Upper lobe of left lung (tissue), 6 donors: ENCODE measurements at regions not wholly inside any gene's neighbourhood (a gene's known extent, or its start where the extent isn't known, plus 50 kb on each side); places are given as distances from the start of the nearest gene placed in this dataset.
"Not testable (repeated sequence)": the region's sequence is repeated elsewhere in the genome, so short reads cannot be mapped to it uniquely, and the experiment has no call there.

Experiments
- ATAC-seq, 2 donors: fragments of 200-7000 bp; cut with Tn5 transposase; one replicate each; pipeline ENCODE4 v1.9.1; 2022; ENCODE audit warnings: mild to moderate bottlenecking in 2 of 2, moderate library complexity in 2 of 2; ENCODE audit not compliant: low FRiP score in 2 of 2
- DNase-seq, 2 donors: peaks; one replicate each; pipeline ENCODE4 v3.0.0-alpha.2; 2019 to 2020
- H3K27ac ChIP-seq, 4 donors: fragments of 200-600 bp; sonication (generic); one replicate each; pipeline ENCODE4 v1.5.1; 2016 to 2019
- H3K27me3 ChIP-seq, 4 donors: fragments of 200-600 bp; sonication (generic); one replicate each; pipeline ENCODE4 v1.5.1; 2017 to 2019
- H3K36me3 ChIP-seq, 4 donors: fragments of 200-600 bp; sonication (generic); one replicate each; pipeline ENCODE4 v1.5.1; 2016 to 2019
- H3K4me1 ChIP-seq, 4 donors: fragments of 200-600 bp; sonication (generic); one replicate each; pipeline ENCODE4 v1.5.1; 2018 to 2019
- H3K4me3 ChIP-seq, 4 donors: fragments of 200-600 bp; sonication (generic); one replicate each; pipeline ENCODE4 v1.5.1; 2017 to 2019; ENCODE audit warnings: mild to moderate bottlenecking in 2 of 4, moderate library complexity in 1 of 4
- H3K9me3 ChIP-seq, 4 donors: fragments of 200-600 bp; sonication (generic); one replicate each; pipeline ENCODE4 v1.5.1; 2018 to 2019
- EP300 ChIP-seq, 4 donors: sonication (generic); formaldehyde crosslinking; IDR thresholded peaks; one replicate each; pipeline ENCODE4 v1.5.1; 2017; ENCODE audit warnings: antibody characterized with exemption in 4 of 4, control low read depth in 2 of 4
- POLR2A ChIP-seq, 4 donors: fragments of 450-650 bp; IDR thresholded peaks; one replicate each; pipeline ENCODE4 v1.5.1; 2016 to 2017; ENCODE audit warnings: antibody characterized with exemption in 4 of 4, mild to moderate bottlenecking in 2 of 4
- POLR2AphosphoS5 ChIP-seq, 2 donors: sonication (generic); formaldehyde crosslinking; IDR thresholded peaks; one replicate each; pipeline ENCODE4 v1.5.1; 2017; ENCODE audit warnings: antibody characterized with exemption in 2 of 2
- WGBS, 2 donors: methylation state at CpG; one replicate each; pipeline ENCODE4 v1.1.5; 2017 to 2018; 5-methylcytosine and 5-hydroxymethylcytosine counted together
- TF ChIP-seq, protein P1 (sequence below), 6 experiments: fragments of 450-650 bp in 4 of 6; fragments of 200-600 bp in 2 of 6; sonication (generic) in 2 of 6; IDR thresholded peaks; one replicate each; pipeline ENCODE4 v1.5.1; 2016 to 2019; ENCODE audit warnings: antibody characterized with exemption in 6 of 6
- donor health status: DM: no; HTN: no; CAD: no; lungs with moderate emphysema.
- donor health status: DM: no; HTN: yes; CAD: no; lungs with severe emphysema.

DNA sequence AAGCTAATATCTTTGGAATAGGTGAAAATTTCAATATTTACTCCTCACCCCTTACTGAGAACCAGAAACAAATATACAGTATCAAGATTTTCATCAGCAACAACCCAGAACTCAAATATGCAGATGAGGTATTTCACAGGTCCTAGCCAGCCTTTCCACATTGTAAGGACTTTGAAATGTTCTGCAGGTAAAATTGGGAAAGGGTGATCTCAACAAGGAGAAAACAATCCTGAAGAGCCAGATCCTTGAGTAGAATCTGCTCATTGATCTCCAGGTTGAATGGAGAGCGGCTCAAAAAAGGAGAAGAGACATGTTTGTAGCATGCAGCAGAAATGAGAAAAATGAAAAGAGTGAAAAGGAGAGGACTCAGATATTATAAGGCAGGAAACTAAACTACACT, 493.3 kb upstream of the NAALADL2 start:
- 80 to 85% methylated on average over 1 of the region's 1 CpG for WGBS, 2 donors
- TF ChIP-seq POLR2A (IDR thresholded peaks at IDR 0.05), result no peak
- TF ChIP-seq POLR2AphosphoS5 (IDR thresholded peaks at IDR 0.05), result no peak
- TF ChIP-seq, protein P1, sequence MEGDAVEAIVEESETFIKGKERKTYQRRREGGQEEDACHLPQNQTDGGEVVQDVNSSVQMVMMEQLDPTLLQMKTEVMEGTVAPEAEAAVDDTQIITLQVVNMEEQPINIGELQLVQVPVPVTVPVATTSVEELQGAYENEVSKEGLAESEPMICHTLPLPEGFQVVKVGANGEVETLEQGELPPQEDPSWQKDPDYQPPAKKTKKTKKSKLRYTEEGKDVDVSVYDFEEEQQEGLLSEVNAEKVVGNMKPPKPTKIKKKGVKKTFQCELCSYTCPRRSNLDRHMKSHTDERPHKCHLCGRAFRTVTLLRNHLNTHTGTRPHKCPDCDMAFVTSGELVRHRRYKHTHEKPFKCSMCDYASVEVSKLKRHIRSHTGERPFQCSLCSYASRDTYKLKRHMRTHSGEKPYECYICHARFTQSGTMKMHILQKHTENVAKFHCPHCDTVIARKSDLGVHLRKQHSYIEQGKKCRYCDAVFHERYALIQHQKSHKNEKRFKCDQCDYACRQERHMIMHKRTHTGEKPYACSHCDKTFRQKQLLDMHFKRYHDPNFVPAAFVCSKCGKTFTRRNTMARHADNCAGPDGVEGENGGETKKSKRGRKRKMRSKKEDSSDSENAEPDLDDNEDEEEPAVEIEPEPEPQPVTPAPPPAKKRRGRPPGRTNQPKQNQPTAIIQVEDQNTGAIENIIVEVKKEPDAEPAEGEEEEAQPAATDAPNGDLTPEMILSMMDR (IDR thresholded peaks at IDR 0.05), result no peak
- no peak for TF ChIP-seq EP300 (IDR thresholded peaks at IDR 0.05)

DNA sequence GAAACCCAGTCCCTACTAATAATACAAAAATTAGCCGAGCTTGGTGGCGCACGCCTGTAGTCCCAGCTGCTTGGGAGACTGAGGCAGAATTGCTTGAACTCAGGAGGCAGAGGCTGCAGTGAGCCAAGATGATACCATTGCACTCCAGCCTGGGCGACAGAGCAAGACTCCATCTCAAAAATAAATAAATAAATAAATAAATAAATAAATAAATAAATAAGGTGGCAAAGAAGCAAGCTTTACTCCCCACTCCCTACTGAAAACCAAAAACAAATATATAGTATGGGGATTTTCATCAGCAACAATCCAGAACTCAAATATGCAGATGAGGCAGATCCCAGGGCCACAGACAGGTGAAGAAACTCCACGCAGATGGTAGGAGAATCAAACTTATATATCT, 492.2 kb upstream of the NAALADL2 start:
- H3K9me3 ChIP-seq, H3K27ac ChIP-seq, ATAC-seq, H3K27me3 ChIP-seq, H3K36me3 ChIP-seq, H3K4me3 ChIP-seq, DNase-seq, H3K4me1 ChIP-seq: not testable (repeated sequence)
- WGBS, 2 donors, result 74 to 80% methylated on average over 5 of the region's 5 CpGs

More for the DNA sequence above, 493.3 kb upstream of the NAALADL2 start:
- no peaks in the 10 kb centered on the region for H3K4me1 ChIP-seq
- no peaks in the 10 kb centered on the region for H3K27me3 ChIP-seq
- no peak overlapping the region for H3K4me3 ChIP-seq
- DNase-seq (no peak), ATAC-seq (no peak)
- H3K27ac ChIP-seq, result no peak overlapping the region
- H3K36me3 ChIP-seq, result no peaks in the 10 kb centered on the region
- no peaks in the 10 kb centered on the region for H3K9me3 ChIP-seq

DNA sequence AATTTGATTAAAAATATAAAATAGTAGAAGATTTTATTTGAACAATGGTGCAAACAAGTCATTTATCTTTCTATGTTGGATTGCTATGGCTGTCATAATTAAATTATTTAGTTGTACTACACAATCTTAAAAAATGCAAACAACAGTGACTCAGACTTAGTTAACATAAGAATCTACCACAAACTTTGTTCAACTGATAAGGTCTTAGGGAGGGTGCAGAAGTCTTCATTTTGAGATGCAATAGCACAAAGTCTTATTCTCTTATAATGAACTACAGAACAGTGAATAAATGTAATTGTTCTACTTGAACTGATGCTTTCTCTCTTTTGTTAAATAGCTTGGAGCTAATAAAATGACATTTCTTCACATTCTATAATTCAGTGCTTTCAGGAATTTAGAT, 482.8 kb upstream of the NAALADL2 start:
- Histone ChIP-seq H3K4me1 (no peaks in the 10 kb centered on the region), H3K27ac (no peak overlapping the region), H3K36me3 (no peaks in the 10 kb centered on the region), H3K27me3 (no peaks in the 10 kb centered on the region), H3K9me3 (no peaks in the 10 kb centered on the region), H3K4me3 (no peak overlapping the region)
- DNase-seq (no peak), ATAC-seq (no peak)
- TF ChIP-seq, protein P1 (IDR thresholded peaks at IDR 0.05), result no peak
- no peak for TF ChIP-seq EP300 (IDR thresholded peaks at IDR 0.05)
- TF ChIP-seq POLR2AphosphoS5 (IDR thresholded peaks at IDR 0.05), result no peak
- TF ChIP-seq POLR2A (IDR thresholded peaks at IDR 0.05), result no peak

DNA sequence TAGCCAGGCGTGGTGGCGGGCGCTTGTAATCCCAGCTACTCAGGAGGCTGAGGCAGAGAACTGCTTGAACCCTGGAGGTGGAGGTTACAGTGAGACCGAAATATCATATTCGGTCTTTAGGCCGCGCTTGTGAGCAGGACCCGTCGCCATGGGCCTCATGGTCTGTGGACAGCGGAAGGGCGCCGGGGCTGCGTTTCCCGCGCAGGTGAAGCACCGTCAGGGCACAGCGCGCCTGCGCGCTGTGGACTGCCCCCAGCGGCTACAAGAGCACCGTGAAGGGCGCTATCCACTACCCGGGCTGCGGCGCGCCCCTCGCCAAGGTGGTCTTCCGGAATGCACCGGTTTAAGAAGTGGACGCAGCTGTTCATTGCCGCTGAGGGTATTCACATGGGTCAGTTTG, 482.0 kb upstream of the NAALADL2 start:
- 88 to 96% methylated on average over 11 to 32 of the region's 32 CpGs for WGBS, 2 donors
- Histone ChIP-seq H3K9me3 (no peaks in the 10 kb centered on the region), H3K27ac (no peak overlapping the region), H3K4me3 (no peak overlapping the region), H3K27me3 (no peaks in the 10 kb centered on the region), H3K4me1 (no peaks in the 10 kb centered on the region), H3K36me3 (no peaks in the 10 kb centered on the region)
- DNase-seq (peak in 1 of 2 donors; percentile 70), ATAC-seq (peak in 1 of 2 donors; percentile 17)
- TF ChIP-seq POLR2AphosphoS5 (IDR thresholded peaks at IDR 0.05), result no peak
- TF ChIP-seq, protein P1 (IDR thresholded peaks at IDR 0.05), result no peak
- no peak for TF ChIP-seq EP300 (IDR thresholded peaks at IDR 0.05)
- TF ChIP-seq POLR2A (IDR thresholded peaks at IDR 0.05), result no peak

DNA sequence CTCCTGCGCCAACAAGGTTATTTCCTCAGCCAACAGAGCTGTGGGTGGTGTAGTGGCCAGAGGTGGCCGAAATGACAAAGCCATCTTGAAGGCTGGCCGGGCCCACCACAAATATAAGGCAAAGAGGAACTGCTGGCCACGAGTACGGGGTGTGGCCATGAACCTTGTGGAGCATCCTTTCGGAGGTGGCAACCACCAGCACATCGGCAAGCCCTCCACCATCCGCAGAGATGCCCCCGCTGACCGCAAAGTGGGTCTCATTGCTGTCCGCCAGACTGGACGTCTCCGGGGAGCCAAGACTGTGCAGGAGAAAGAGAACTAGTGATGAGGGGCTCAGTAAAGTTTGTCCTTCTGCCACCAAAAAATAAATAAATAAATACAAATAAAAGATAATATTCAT, 481.4 kb upstream of the NAALADL2 start:
- Histone ChIP-seq H3K9me3 (no peaks in the 10 kb centered on the region), H3K36me3 (no peaks in the 10 kb centered on the region), H3K4me1 (no peaks in the 10 kb centered on the region), H3K27me3 (no peaks in the 10 kb centered on the region), H3K27ac (no peak overlapping the region), H3K4me3 (no peak overlapping the region)
- ATAC-seq (peak in 1 of 2 donors; percentile 51), DNase-seq (no peak)
- TF ChIP-seq POLR2A (IDR thresholded peaks at IDR 0.05), result no peak
- TF ChIP-seq, protein P1 (IDR thresholded peaks at IDR 0.05), result no peak
- no peak for TF ChIP-seq POLR2AphosphoS5 (IDR thresholded peaks at IDR 0.05)
- TF ChIP-seq EP300 (IDR thresholded peaks at IDR 0.05), result no peak
- 93 to 97% methylated on average over 13 of the region's 13 CpGs for WGBS, 2 donors
